NB4 (cell line): ENCODE measurements at regions not wholly inside any gene's neighbourhood (a gene's known extent, or its start where the extent isn't known, plus 50 kb on each side); places are given as distances from the start of the nearest gene placed in this dataset.

Experiments used
- DNase-seq: peaks from one replicate; pipeline ENCODE4 v3.0.0; 2010; ENCODE audit warnings: low read depth
- H3K4me3 ChIP-seq: one replicate; pipeline ENCODE4 v1.5.1; 2011; ENCODE audit warnings: mild to moderate bottlenecking, low read depth, low read length, moderate library complexity
- CTCF ChIP-seq: IDR thresholded peaks from one replicate; pipeline ENCODE4 v1.5.1; 2012; ENCODE audit warnings: low read depth, low read length
- MAX ChIP-seq: IDR thresholded peaks from 2 replicates; pipeline ENCODE4 v1.6.1; 2011; ENCODE audit warnings: low read depth, low read length
- MYC ChIP-seq: IDR thresholded peaks from 2 replicates; pipeline ENCODE4 v1.6.1; 2011; ENCODE audit warnings: low read depth, low read length
- POLR2A ChIP-seq: IDR thresholded peaks from 2 replicates; pipeline ENCODE4 v1.6.1; 2011; ENCODE audit warnings: mild to moderate bottlenecking; ENCODE audit not compliant: insufficient read length; ENCODE audit errors: extremely low read depth

DNA sequence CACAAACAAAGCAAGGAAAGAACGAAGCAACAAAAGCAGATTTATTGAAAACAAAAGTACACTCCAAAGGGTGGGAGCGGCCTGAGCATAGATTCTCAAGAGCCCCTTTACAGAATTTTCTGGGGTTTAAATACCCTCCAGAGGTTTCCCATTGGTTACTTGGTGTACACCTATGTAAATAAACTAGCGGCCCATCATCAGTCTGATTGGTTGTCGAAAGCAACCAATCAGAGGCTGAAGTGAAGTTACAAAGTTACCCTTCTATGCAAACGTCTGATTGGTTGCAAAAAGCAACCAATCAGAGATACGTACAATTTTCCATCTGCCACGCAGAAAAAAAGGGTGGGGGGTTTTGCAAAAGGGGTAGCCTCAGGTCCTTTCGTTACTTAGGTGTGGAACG lies 96.3 kb upstream of the UBAC2 start:
- TF ChIP-seq MAX (no peak), MYC (no peak), POLR2A (no peak), CTCF (no peak)
- H3K4me3 ChIP-seq: no peak overlapping the region
- no peak for DNase-seq

DNA sequence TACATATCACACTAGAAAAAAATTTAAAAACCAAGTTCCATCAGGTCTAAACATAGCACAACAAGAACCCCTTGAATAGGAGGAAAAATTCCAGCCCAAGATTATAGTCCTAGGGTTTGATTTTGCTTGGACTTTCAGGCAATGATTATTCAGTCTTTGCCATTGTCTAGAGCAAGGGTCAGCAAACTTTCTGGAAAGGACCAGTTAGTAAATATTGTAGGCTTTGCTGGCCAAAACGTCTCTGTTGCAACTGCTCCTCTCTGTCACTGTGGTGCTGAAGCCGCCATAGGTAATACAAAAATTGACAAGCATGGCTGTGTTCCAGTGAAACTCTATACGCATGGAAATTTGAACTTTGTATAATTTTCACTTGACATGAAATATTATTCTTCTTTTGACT lies 95.5 kb upstream of the UBAC2 start:
- DNase-seq: no peak
- TF ChIP-seq MYC (no peak), CTCF (no peak), MAX (no peak), POLR2A (no peak)

DNA sequence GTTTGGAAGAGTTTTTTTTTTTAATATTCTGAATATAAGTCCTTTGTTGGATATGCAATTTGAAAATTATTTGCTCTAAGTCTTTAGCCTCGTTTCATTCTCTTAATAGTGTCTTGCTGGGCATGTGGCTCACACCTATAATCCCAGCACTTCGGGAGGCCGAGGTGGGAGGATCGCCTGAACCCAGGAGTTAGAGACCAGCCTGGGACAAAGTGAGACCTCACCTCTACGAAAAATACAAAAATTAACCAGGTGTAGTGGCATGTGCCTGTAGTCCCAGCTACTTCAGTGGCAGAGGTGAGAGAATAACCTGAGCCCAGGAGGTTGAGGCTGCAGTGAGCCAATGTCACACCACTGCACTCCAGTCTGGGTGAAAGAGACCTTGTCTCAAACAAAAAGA lies 87.3 kb upstream of the UBAC2 start:
- DNase-seq: no peak
- TF ChIP-seq POLR2A: no peak
- TF ChIP-seq CTCF: no peak
- TF ChIP-seq MYC: no peak
- no peak for TF ChIP-seq MAX
- H3K4me3 ChIP-seq: no peak overlapping the region

More for the DNA sequence above, 95.5 kb upstream of the UBAC2 start:
- no peak overlapping the region for H3K4me3 ChIP-seq

DNA sequence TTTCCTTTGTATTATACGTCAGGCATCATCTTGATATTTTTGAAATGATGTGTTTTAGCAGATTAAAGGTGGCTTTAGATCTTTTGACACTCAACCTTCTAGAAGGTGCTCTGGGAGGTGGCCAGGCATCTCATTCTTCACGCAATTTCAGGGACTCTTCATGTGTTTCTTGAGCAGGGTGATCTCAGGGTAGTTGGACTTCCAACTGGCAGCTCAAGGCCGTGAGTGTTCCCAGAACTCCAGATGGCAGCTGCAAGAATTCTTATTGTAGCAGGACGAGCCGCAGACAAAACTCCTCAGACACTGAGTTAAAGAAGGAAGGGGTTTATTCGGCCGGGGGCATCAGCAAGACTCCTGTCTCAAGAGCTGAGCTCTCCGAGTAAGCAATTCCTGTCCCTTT lies 82.5 kb upstream of the UBAC2 start:
- H3K4me3 ChIP-seq: no peak overlapping the region
- no peak for DNase-seq
- no peak for TF ChIP-seq POLR2A

DNA sequence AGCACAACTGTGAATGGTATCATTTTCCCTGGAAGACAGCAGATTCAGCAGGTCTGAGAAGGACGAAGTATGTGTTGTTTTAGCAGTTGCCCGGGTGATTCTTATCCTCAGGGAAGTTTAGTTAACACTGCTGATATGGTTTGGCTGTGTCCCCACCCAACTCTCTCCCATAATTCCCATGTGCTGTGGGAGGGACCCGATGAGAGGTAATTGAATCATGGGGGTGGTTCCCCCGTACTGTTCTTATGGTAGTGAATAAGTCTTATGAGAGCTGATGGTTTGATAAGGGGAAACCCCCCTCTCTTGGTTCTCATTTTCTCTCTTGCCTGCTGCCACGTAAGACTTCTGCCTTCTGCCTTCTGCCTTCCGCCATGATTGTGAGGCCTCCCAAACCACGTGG lies 81.0 kb upstream of the UBAC2 start:
- H3K4me3 ChIP-seq: no peak overlapping the region
- TF ChIP-seq CTCF (no peak), MAX (no peak), MYC (no peak), POLR2A (no peak)
- DNase-seq: no peak

DNA sequence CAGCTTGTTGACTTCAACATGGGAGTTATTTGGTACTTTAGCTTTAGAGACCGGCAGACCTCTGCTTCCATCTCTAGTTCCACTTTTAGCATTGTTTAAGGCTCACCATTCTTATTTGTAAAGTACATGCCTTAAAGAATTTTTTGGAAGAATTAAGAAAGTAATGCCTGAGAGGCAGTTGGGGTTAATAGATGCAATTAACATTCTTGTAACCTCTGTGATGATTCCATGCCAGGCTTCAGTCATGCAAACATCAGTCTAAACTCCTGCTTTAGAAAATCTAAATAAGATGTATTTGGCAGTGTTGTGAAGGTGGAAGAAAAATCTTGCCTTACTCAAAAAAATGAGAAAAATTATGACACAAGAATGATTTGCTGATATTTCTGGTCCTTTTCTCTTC lies 79.9 kb upstream of the UBAC2 start:
- TF ChIP-seq POLR2A (no peak), MAX (no peak), CTCF (no peak), MYC (no peak)
- no peak for DNase-seq
- no peak overlapping the region for H3K4me3 ChIP-seq
